Spleen (tissue), 11 donors: ENCODE measurements at regions not wholly inside any gene's neighbourhood (a gene's known extent, or its start where the extent isn't known, plus 50 kb on each side); places are given as distances from the start of the nearest gene placed in this dataset.

Experiments
- DNase-seq: peaks from one replicate; pipeline ENCODE4 v3.0.0-alpha.2; 2020
- H3K27ac ChIP-seq, 8 donors: fragments of 200-600 bp; sonication (generic) in 7 of 8; 1 replicate in 4 of 8; 2 replicates in 4 of 8; pipeline versions ENCODE4 v1.5.0 to v1.8.0; 2016 to 2021; ENCODE audit warnings: inconsistent platforms in 4 of 8, mild to moderate bottlenecking in 4 of 8, moderate library complexity in 1 of 8
- H3K27me3 ChIP-seq, 7 donors: fragments of 200-600 bp; sonication (generic) in 6 of 7; replicated peaks in 1 of 7; 1 replicate in 4 of 7; 2 replicates in 3 of 7; pipeline versions ENCODE4 v1.5.0 to v1.8.0; 2016 to 2021; ENCODE audit warnings: inconsistent platforms in 3 of 7, mild to moderate bottlenecking in 1 of 7
- H3K36me3 ChIP-seq, 6 donors: fragments of 200-600 bp; sonication (generic) in 5 of 6; 1 replicate in 4 of 6; 2 replicates in 2 of 6; pipeline versions ENCODE4 v1.5.0 to v1.8.0; 2016 to 2021; ENCODE audit warnings: inconsistent platforms in 2 of 6
- H3K4me1 ChIP-seq, 6 donors: fragments of 200-600 bp; sonication (generic) in 5 of 6; 1 replicate in 3 of 6; 2 replicates in 3 of 6; pipeline versions ENCODE4 v1.5.0 to v1.8.0; 2016 to 2021; ENCODE audit warnings: inconsistent platforms in 3 of 6
- H3K4me3 ChIP-seq, 8 donors: fragments of 200-600 bp; sonication (generic) in 7 of 8; 1 replicate in 4 of 8; 2 replicates in 4 of 8; pipeline versions ENCODE4 v1.5.0 to v1.8.0; 2016 to 2021; ENCODE audit warnings: inconsistent platforms in 4 of 8, mild to moderate bottlenecking in 4 of 8, moderate library complexity in 2 of 8
- H3K9me3 ChIP-seq, 8 donors: fragments of 200-600 bp; sonication (generic) in 7 of 8; 1 replicate in 4 of 8; 2 replicates in 4 of 8; pipeline versions ENCODE4 v1.5.0 to v1.8.0; 2016 to 2021; ENCODE audit warnings: inconsistent platforms in 4 of 8
- CTCF ChIP-seq, 11 experiments: fragments of 200-600 bp in 7 of 11; fragments of 450-650 bp in 4 of 11; sonication (generic) in 4 of 11; IDR thresholded peaks in 8 of 11; conservative IDR thresholded peaks in 3 of 11; 1 replicate in 7 of 11; 2 replicates in 4 of 11; pipeline versions ENCODE4 v1.4.0 to v1.8.0; 2016 to 2021; ENCODE audit warnings: antibody characterized with exemption in 11 of 11, inconsistent platforms in 4 of 11, mild to moderate bottlenecking in 1 of 11
- POLR2A ChIP-seq, 3 donors: fragments of 450-650 bp; IDR thresholded peaks; one replicate each; pipeline ENCODE4 v1.5.1; 2017; ENCODE audit warnings: antibody characterized with exemption in 3 of 3, mild to moderate bottlenecking in 1 of 3
- POLR2AphosphoS5 ChIP-seq, 3 donors: sonication (generic); formaldehyde crosslinking; IDR thresholded peaks; one replicate each; pipeline ENCODE4 v1.5.1; 2017; ENCODE audit warnings: antibody characterized with exemption in 3 of 3
- whole genome bisulfite sequencing, 5 donors: extraction: QIAGEN DNeasy Blood & Tissue Kit in 3 of 5; methylation state at CpG; one replicate each; pipeline versions ENCODE4 v1.1.5 to v1.1.7; 2013 to 2018; 5-methylcytosine and 5-hydroxymethylcytosine counted together
- intact Hi-C: fragments of 100-400 bp; cut with DNase I; formaldehyde crosslinking; loops from one replicate; pipeline ENCODE4 v1.15.0; 2023; ENCODE audit warnings: low total_unique reads
- donor health status: healthy with polysubstance abuse.
- donor health status: DM: no; HTN: no; CAD: no; lungs with moderate emphysema.
- donor health status: DM: no; HTN: no; CAD: no.
- donor health status: Bipolar disorder and iron deficiency.
- donor health status: healthy.
- donor health status: DM: no; HTN: no; CAD: no.
- donor health status: DM: yes; HTN: yes; CAD: no.

GRCh38 chr3:72082776-72083462, 298.0 kb upstream of the PROK2 start:
- H3K4me3 ChIP-seq, result peak overlapping the region in 1 of 8 donors; percentile 50
- TF ChIP-seq CTCF (IDR thresholded peaks at IDR 0.05 in 8 of 11, conservative IDR thresholded peaks at IDR 0.05 in 3 of 11) (no peak), POLR2AphosphoS5 (IDR thresholded peaks at IDR 0.05) (no peak)
- 31 to 43% (median 36%) methylated on average over 10 of the region's 10 CpGs for WGBS, 5 donors
- H3K36me3 ChIP-seq, result no peaks in the 10 kb centered on the region
- intact Hi-C loops, result no loop called here
- H3K27me3 ChIP-seq, result no peaks in the 10 kb centered on the region
- H3K9me3 ChIP-seq, result no peaks in the 10 kb centered on the region
- DNase-seq, result no peak
- H3K27ac ChIP-seq, result peak overlapping the region in 7 of 8 donors; percentile 67 to 78 (median 72)
- H3K4me1 ChIP-seq, result peaks cover 7 to 73% (median 48%) of the 10 kb centered on the region in 6 donors

- DNase-seq, result no peak
- no peaks in the 10 kb centered on the region for H3K9me3 ChIP-seq
- peak overlapping the region in 7 of 8 donors; percentile 67 to 78 (median 72) for H3K27ac ChIP-seq
- H3K4me1 ChIP-seq, result peaks cover 11 to 79% (median 54%) of the 10 kb centered on the region in 6 donors
- no peak for TF ChIP-seq CTCF (IDR thresholded peaks at IDR 0.05 in 8 of 11, conservative IDR thresholded peaks at IDR 0.05 in 3 of 11)
- peak in 1 of 3 donors; percentile 81 for TF ChIP-seq POLR2AphosphoS5 (IDR thresholded peaks at IDR 0.05)
- TF ChIP-seq POLR2A (IDR thresholded peaks at IDR 0.05), result no peak
- no peaks in the 10 kb centered on the region for H3K36me3 ChIP-seq
- intact Hi-C loops, result no loop called here
- 17 to 36% (median 25%) methylated on average over 8 of the region's 8 CpGs for WGBS, 5 donors
- H3K27me3 ChIP-seq, result no peaks in the 10 kb centered on the region
- peak overlapping the region in 1 of 8 donors; percentile 50 for H3K4me3 ChIP-seq
Observed at GRCh38 chr3:72082186-72082715, 297.3 kb upstream of the PROK2 start.

GRCh38 chr3:72081471-72082185, 296.7 kb upstream of the PROK2 start:
- Histone ChIP-seq H3K4me3 (peak overlapping the region in 1 of 8 donors; percentile 50), H3K27ac (peak overlapping the region in 7 of 8 donors; percentile 67 to 78 (median 72)), H3K9me3 (peaks cover 0 to 1% (median under 1%) of the 10 kb centered on the region in 8 donors), H3K4me1 (peaks cover 11 to 76% (median 56%) of the 10 kb centered on the region in 6 donors), H3K36me3 (no peaks in the 10 kb centered on the region), H3K27me3 (no peaks in the 10 kb centered on the region)
- intact Hi-C loops, result no loop called here
- DNase-seq, result no peak
- TF ChIP-seq CTCF (IDR thresholded peaks at IDR 0.05 in 8 of 11, conservative IDR thresholded peaks at IDR 0.05 in 3 of 11) (no peak), POLR2AphosphoS5 (IDR thresholded peaks at IDR 0.05) (no peak), POLR2A (IDR thresholded peaks at IDR 0.05) (no peak)
- 63 to 74% (median 67%) methylated on average over 6 of the region's 6 CpGs for WGBS, 5 donors

- peaks cover 0 to 10% (median 6%) of the 10 kb centered on the region in 8 donors for H3K9me3 ChIP-seq
- no peaks in the 10 kb centered on the region for H3K27me3 ChIP-seq
- H3K4me3 ChIP-seq, result no peak overlapping the region
- intact Hi-C loops, result no loop called here
- no peak for DNase-seq
- TF ChIP-seq POLR2AphosphoS5 (IDR thresholded peaks at IDR 0.05) (no peak), CTCF (IDR thresholded peaks at IDR 0.05 in 8 of 11, conservative IDR thresholded peaks at IDR 0.05 in 3 of 11) (no peak), POLR2A (IDR thresholded peaks at IDR 0.05) (no peak)
- H3K4me1 ChIP-seq, result peaks cover 11 to 68% (median 53%) of the 10 kb centered on the region in 6 donors
- no peak overlapping the region for H3K27ac ChIP-seq
- 88 to 96% (median 93%) methylated on average over 5 of the region's 5 CpGs for WGBS, 5 donors
- H3K36me3 ChIP-seq, result no peaks in the 10 kb centered on the region
Observed at GRCh38 chr3:72080800-72081199, 295.9 kb upstream of the PROK2 start.
